ENCODE measurements at regions not wholly inside any gene's neighbourhood (a gene's known extent, or its start where the extent isn't known, plus 50 kb on each side); places are given as distances from the start of the nearest gene placed in this dataset.
A peak's percentile ranks its signal among the peaks of the same experiment; 100 is the strongest.

GRCh38 chr11:90732486-90732885 is 509.6 kb upstream of the CHORDC1 start:
- Histone ChIP-seq H3K27ac (replicated peaks) (no peak overlapping the region), H3K27me3 (ENCODE audit: insufficient read depth, poor library complexity, severe bottlenecking) (no peaks in the 10 kb centered on the region), H3K4me3 (replicated peaks; ENCODE audit: insufficient read depth, low read length) (no peak overlapping the region)
- DNase-seq (ENCODE audit: low read depth in 1 of 2, low spot score in 1 of 2) = no peak
- no peak for TF ChIP-seq GABPA (IDR thresholded peaks at IDR 0.05; ENCODE audit: low read depth)
- TF ChIP-seq CTCF (IDR thresholded peaks at IDR 0.05; ENCODE audit: insufficient read depth, low read length) = no peak
- no peak for TF ChIP-seq POLR2AphosphoS5 (IDR thresholded peaks at IDR 0.05; ENCODE audit: low read depth)
- TF ChIP-seq REST (IDR thresholded peaks at IDR 0.05; ENCODE audit: insufficient replicate concordance, low read depth) = no peak
- TF ChIP-seq SPI1 (IDR thresholded peaks at IDR 0.05; ENCODE audit: borderline replicate concordance, low read depth) = no peak

- Histone ChIP-seq H3K27ac (replicated peaks) (no peak overlapping the region), H3K4me3 (replicated peaks; ENCODE audit: insufficient read depth, low read length) (no peak overlapping the region), H3K27me3 (ENCODE audit: insufficient read depth, poor library complexity, severe bottlenecking) (no peaks in the 10 kb centered on the region)
- no peak for DNase-seq (ENCODE audit: low read depth in 1 of 2, low spot score in 1 of 2)
- TF ChIP-seq CTCF (IDR thresholded peaks at IDR 0.05; ENCODE audit: insufficient read depth, low read length) (no peak), POLR2AphosphoS5 (IDR thresholded peaks at IDR 0.05; ENCODE audit: low read depth) (no peak), GABPA (IDR thresholded peaks at IDR 0.05; ENCODE audit: low read depth) (no peak), SPI1 (IDR thresholded peaks at IDR 0.05; ENCODE audit: borderline replicate concordance, low read depth) (no peak), REST (IDR thresholded peaks at IDR 0.05; ENCODE audit: insufficient replicate concordance, low read depth) (no peak)
These were observed 500.6 kb upstream of the CHORDC1 start for GRCh38 chr11:90723475-90723874.

- DNase-seq (ENCODE audit: low read depth in 1 of 2, low spot score in 1 of 2) = peak; percentile 0 to 63
- H3K27ac ChIP-seq (replicated peaks) = no peak overlapping the region
- no peak overlapping the region for H3K4me3 ChIP-seq (replicated peaks; ENCODE audit: insufficient read depth, low read length)
- TF ChIP-seq SPI1 (IDR thresholded peaks at IDR 0.05; ENCODE audit: borderline replicate concordance, low read depth) = peak; percentile 89
- no peak for TF ChIP-seq REST (IDR thresholded peaks at IDR 0.05; ENCODE audit: insufficient replicate concordance, low read depth)
- no peaks in the 10 kb centered on the region for H3K27me3 ChIP-seq (ENCODE audit: insufficient read depth, poor library complexity, severe bottlenecking)
These were observed 499.8 kb upstream of the CHORDC1 start for GRCh38 chr11:90722552-90723190.
